ENCODE measurements at regions not wholly inside any gene's neighbourhood (a gene's known extent, or its start where the extent isn't known, plus 50 kb on each side); places are given as distances from the start of the nearest gene placed in this dataset.
"Not testable (repeated sequence)": the region's sequence is repeated elsewhere in the genome, so short reads cannot be mapped to it uniquely, and the experiment has no call there.

GRCh38 chrX:87448613-87449012 lies 69.0 kb upstream of the KLHL4 start:
- not testable (repeated sequence) for TF ChIP-seq POLR2A, CTCF (IDR thresholded peaks at IDR 0.05)
